Endothelial cell of umbilical vein (primary cell): ENCODE measurements at regions not wholly inside any gene's neighbourhood (a gene's known extent, or its start where the extent isn't known, plus 50 kb on each side); places are given as distances from the start of the nearest gene placed in this dataset.

Source experiments
- EZH2 ChIP-seq: IDR thresholded peaks from 2 replicates; pipeline ENCODE4 v1.6.1; 2012; ENCODE audit warnings: borderline replicate concordance, low read depth, mild to moderate bottlenecking, moderate library complexity, low read length, inconsistent platforms; ENCODE audit not compliant: severe bottlenecking
- GATA2 ChIP-seq: IDR thresholded peaks from 2 replicates; pipeline ENCODE4 v1.7.0; 2011; ENCODE audit warnings: low read depth, mild to moderate bottlenecking, moderate library complexity, mixed read lengths, low read length; ENCODE audit not compliant: insufficient read length, insufficient read depth
- MAX ChIP-seq: IDR thresholded peaks from 2 replicates; pipeline ENCODE4 v1.6.1; 2011; ENCODE audit not compliant: insufficient read depth, insufficient read length
- POLR2A ChIP-seq: IDR thresholded peaks from 2 replicates; pipeline ENCODE4 v1.6.1; 2012; ENCODE audit warnings: low read depth, mild to moderate bottlenecking, control low read depth, low read length
- POLR2AphosphoS5 ChIP-seq: IDR thresholded peaks from 2 replicates; pipeline ENCODE4 v1.6.1; 2012; ENCODE audit warnings: low read depth, mild to moderate bottlenecking, control low read depth, low read length, moderate library complexity; ENCODE audit not compliant: insufficient read depth
- TF ChIP-seq, protein P1 (sequence below), 2 donors: IDR thresholded peaks; 1 replicate in 1 of 2; 2 replicates in 1 of 2; pipeline ENCODE4 v1.5.1; 2011; ENCODE audit warnings: low read length in 2 of 2, mild to moderate bottlenecking in 2 of 2, moderate library complexity in 2 of 2, control low read depth in 1 of 2, inconsistent platforms in 1 of 2, low read depth in 1 of 2; ENCODE audit not compliant: insufficient read depth in 1 of 2; ENCODE audit errors: extremely low read depth in 1 of 2

DNA sequence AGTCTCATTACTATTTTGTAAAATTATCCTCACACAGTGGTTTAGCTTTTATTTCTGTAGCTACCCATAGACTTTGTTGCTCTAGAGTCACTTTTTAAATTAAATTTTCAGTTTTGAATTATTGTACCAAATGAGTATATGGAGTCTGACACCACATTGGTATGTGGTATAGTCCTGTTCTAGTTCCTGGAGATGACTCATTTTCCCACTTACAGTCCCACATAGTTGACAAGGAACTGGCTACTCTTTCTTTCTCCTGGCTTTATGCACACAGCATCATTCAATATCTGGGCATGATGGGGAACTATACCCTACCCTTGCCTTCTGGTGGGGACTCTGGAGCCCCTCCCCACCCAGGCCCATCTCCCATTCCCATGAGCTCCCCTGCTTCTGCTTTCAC is 92.6 kb upstream of the RAB11FIP2 start:
- TF ChIP-seq EZH2 (no peak), MAX (no peak), POLR2AphosphoS5 (no peak), POLR2A (no peak), GATA2 (no peak)
- TF ChIP-seq, protein P1, sequence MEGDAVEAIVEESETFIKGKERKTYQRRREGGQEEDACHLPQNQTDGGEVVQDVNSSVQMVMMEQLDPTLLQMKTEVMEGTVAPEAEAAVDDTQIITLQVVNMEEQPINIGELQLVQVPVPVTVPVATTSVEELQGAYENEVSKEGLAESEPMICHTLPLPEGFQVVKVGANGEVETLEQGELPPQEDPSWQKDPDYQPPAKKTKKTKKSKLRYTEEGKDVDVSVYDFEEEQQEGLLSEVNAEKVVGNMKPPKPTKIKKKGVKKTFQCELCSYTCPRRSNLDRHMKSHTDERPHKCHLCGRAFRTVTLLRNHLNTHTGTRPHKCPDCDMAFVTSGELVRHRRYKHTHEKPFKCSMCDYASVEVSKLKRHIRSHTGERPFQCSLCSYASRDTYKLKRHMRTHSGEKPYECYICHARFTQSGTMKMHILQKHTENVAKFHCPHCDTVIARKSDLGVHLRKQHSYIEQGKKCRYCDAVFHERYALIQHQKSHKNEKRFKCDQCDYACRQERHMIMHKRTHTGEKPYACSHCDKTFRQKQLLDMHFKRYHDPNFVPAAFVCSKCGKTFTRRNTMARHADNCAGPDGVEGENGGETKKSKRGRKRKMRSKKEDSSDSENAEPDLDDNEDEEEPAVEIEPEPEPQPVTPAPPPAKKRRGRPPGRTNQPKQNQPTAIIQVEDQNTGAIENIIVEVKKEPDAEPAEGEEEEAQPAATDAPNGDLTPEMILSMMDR (IDR thresholded peaks at IDR 0.05; ENCODE audit: extremely low read depth in 1 of 2, insufficient read depth in 1 of 2, low read depth in 1 of 2, low read length in 2 of 2), result no peak
